Activated T-helper 2 cell treated with anti-CD3 and anti-CD28 coated beads, Interferon-gamma antibody, Interleukin-2, Interleukin-4, amounts not matched to agents 10 μg/mL and 5 μg/mL and 100 μg/mL, durations not matched to agents 14 hours and 24 hours and 36 hours (primary cell): ENCODE measurements at regions not wholly inside any gene's neighbourhood (a gene's known extent, or its start where the extent isn't known, plus 50 kb on each side); places are given as distances from the start of the nearest gene placed in this dataset.

ENCODE experiments used
- DNase-seq: peaks from one replicate; pipeline ENCODE4 v3.0.0; 2021; ENCODE audit warnings: low spot score
- H3K27ac Mint-ChIP-seq: one replicate; pipeline ENCODE4 v1.8.0; 2021; ENCODE audit warnings: mixed read lengths
- H3K27me3 Mint-ChIP-seq: one replicate; pipeline ENCODE4 v1.8.0; 2021; ENCODE audit warnings: low read depth, mixed read lengths
- H3K36me3 Mint-ChIP-seq: one replicate; pipeline ENCODE4 v1.8.0; 2021; ENCODE audit warnings: low read depth, mixed read lengths
- H3K4me1 Mint-ChIP-seq: one replicate; pipeline ENCODE4 v1.8.0; 2021; ENCODE audit warnings: low read depth, mixed read lengths
- H3K4me3 Mint-ChIP-seq: one replicate; pipeline ENCODE4 v1.8.0; 2021; ENCODE audit warnings: low read depth, mild to moderate bottlenecking, moderate library complexity, mixed read lengths
- H3K9me3 Mint-ChIP-seq: one replicate; pipeline ENCODE4 v1.8.0; 2021; ENCODE audit warnings: mixed read lengths
- intact Hi-C: fragments of 100-400 bp; cut with micrococcal nuclease; formaldehyde crosslinking; loops from one replicate; pipeline ENCODE4 v1.15.1; 2023

GRCh38 chr1:219993554-219994433, 52.5 kb downstream of the EPRS1 start:
- H3K9me3 Mint-ChIP-seq = no peaks in the 10 kb centered on the region
- H3K27me3 Mint-ChIP-seq = no peaks in the 10 kb centered on the region
- peaks cover 59% of the 10 kb centered on the region for H3K36me3 Mint-ChIP-seq
- no peak overlapping the region for H3K27ac Mint-ChIP-seq
- intact Hi-C loops = no loop called here
- no peak for DNase-seq
- H3K4me3 Mint-ChIP-seq = no peak overlapping the region
- no peaks in the 10 kb centered on the region for H3K4me1 Mint-ChIP-seq

- H3K36me3 Mint-ChIP-seq = peaks cover 61% of the 10 kb centered on the region
- H3K4me1 Mint-ChIP-seq = no peaks in the 10 kb centered on the region
- no peak overlapping the region for H3K27ac Mint-ChIP-seq
- H3K9me3 Mint-ChIP-seq = no peaks in the 10 kb centered on the region
- H3K4me3 Mint-ChIP-seq = no peak overlapping the region
- intact Hi-C loops = loop anchor here (2.0 kb wide), 1 partner anchor 103 kb away; the partner anchor contains the start of gene IARS2
- H3K27me3 Mint-ChIP-seq = no peaks in the 10 kb centered on the region
- DNase-seq = no peak
These were observed 54.4 kb downstream of the EPRS1 start for GRCh38 chr1:219991919-219992318.

- intact Hi-C loops = loop anchor here (2.0 kb wide), 1 partner anchor 103 kb away; the partner anchor contains the start of gene IARS2
- Mint-ChIP-seq H3K36me3 (peaks cover 61% of the 10 kb centered on the region), H3K9me3 (no peaks in the 10 kb centered on the region), H3K27ac (no peak overlapping the region), H3K27me3 (no peaks in the 10 kb centered on the region), H3K4me1 (no peaks in the 10 kb centered on the region), H3K4me3 (no peak overlapping the region)
- DNase-seq = no peak
These were observed 54.8 kb downstream of the EPRS1 start for GRCh38 chr1:219991511-219991810.

- Mint-ChIP-seq H3K4me1 (no peaks in the 10 kb centered on the region), H3K27me3 (no peaks in the 10 kb centered on the region), H3K27ac (no peak overlapping the region), H3K36me3 (peaks cover 60% of the 10 kb centered on the region), H3K4me3 (no peak overlapping the region), H3K9me3 (no peaks in the 10 kb centered on the region)
- intact Hi-C loops = loop anchor here (2.0 kb wide), 1 partner anchor 104 kb away; the partner anchor contains the start of gene IARS2
- DNase-seq = no peak
These were observed 55.4 kb downstream of the EPRS1 start for GRCh38 chr1:219990782-219991510.

GRCh38 chr1:219989766-219990165, 56.5 kb downstream of the EPRS1 start:
- H3K9me3 Mint-ChIP-seq = no peaks in the 10 kb centered on the region
- no peak overlapping the region for H3K27ac Mint-ChIP-seq
- intact Hi-C loops = loop anchor here (2.0 kb wide), 1 partner anchor 105 kb away; the partner anchor contains the start of gene IARS2
- no peaks in the 10 kb centered on the region for H3K4me1 Mint-ChIP-seq
- DNase-seq = no peak
- no peak overlapping the region for H3K4me3 Mint-ChIP-seq
- no peaks in the 10 kb centered on the region for H3K27me3 Mint-ChIP-seq
- peaks cover 50% of the 10 kb centered on the region for H3K36me3 Mint-ChIP-seq

- Mint-ChIP-seq H3K4me3 (no peak overlapping the region), H3K27ac (no peak overlapping the region), H3K4me1 (no peaks in the 10 kb centered on the region), H3K9me3 (no peaks in the 10 kb centered on the region), H3K27me3 (no peaks in the 10 kb centered on the region), H3K36me3 (peaks cover 55% of the 10 kb centered on the region)
- intact Hi-C loops = no loop called here
- no peak for DNase-seq
These were observed 57.5 kb downstream of the EPRS1 start for GRCh38 chr1:219988818-219989217.

- no peak overlapping the region for H3K27ac Mint-ChIP-seq
- H3K4me1 Mint-ChIP-seq = no peaks in the 10 kb centered on the region
- no peak for DNase-seq
- no peaks in the 10 kb centered on the region for H3K27me3 Mint-ChIP-seq
- H3K36me3 Mint-ChIP-seq = peaks cover 56% of the 10 kb centered on the region
- no peaks in the 10 kb centered on the region for H3K9me3 Mint-ChIP-seq
- intact Hi-C loops = no loop called here
- no peak overlapping the region for H3K4me3 Mint-ChIP-seq
These were observed 57.9 kb downstream of the EPRS1 start for GRCh38 chr1:219988387-219988786.

GRCh38 chr1:219987325-219987724, 59.0 kb upstream of the SLC30A10 start:
- Mint-ChIP-seq H3K36me3 (peaks cover 48% of the 10 kb centered on the region), H3K9me3 (no peaks in the 10 kb centered on the region), H3K27me3 (no peaks in the 10 kb centered on the region), H3K4me3 (no peak overlapping the region), H3K4me1 (no peaks in the 10 kb centered on the region), H3K27ac (no peak overlapping the region)
- DNase-seq = no peak
- intact Hi-C loops = no loop called here

GRCh38 chr1:219985169-219985568, 56.8 kb upstream of the SLC30A10 start:
- Mint-ChIP-seq H3K36me3 (peaks cover 41% of the 10 kb centered on the region), H3K4me3 (no peak overlapping the region), H3K4me1 (no peaks in the 10 kb centered on the region), H3K27me3 (no peaks in the 10 kb centered on the region), H3K27ac (no peak overlapping the region), H3K9me3 (no peaks in the 10 kb centered on the region)
- intact Hi-C loops = no loop called here
- no peak for DNase-seq
